GM20000 (cell line): ENCODE measurements at regions not wholly inside any gene's neighbourhood (a gene's known extent, or its start where the extent isn't known, plus 50 kb on each side); places are given as distances from the start of the nearest gene placed in this dataset.

Source experiments
- DNase-seq: peaks from one replicate; pipeline ENCODE4 v3.0.0; 2012; ENCODE audit warnings: low spot score
- TF ChIP-seq, protein P1 (sequence below): IDR thresholded peaks from 2 replicates; pipeline ENCODE4 v1.5.1; 2012; ENCODE audit warnings: mild to moderate bottlenecking, control low read depth; ENCODE audit errors: extremely low read depth, missing control alignments

GRCh38 chr18:46332921-46333341, 228.7 kb downstream of the HAUS1 start:
- DNase-seq: no peak
- TF ChIP-seq, protein P1, sequence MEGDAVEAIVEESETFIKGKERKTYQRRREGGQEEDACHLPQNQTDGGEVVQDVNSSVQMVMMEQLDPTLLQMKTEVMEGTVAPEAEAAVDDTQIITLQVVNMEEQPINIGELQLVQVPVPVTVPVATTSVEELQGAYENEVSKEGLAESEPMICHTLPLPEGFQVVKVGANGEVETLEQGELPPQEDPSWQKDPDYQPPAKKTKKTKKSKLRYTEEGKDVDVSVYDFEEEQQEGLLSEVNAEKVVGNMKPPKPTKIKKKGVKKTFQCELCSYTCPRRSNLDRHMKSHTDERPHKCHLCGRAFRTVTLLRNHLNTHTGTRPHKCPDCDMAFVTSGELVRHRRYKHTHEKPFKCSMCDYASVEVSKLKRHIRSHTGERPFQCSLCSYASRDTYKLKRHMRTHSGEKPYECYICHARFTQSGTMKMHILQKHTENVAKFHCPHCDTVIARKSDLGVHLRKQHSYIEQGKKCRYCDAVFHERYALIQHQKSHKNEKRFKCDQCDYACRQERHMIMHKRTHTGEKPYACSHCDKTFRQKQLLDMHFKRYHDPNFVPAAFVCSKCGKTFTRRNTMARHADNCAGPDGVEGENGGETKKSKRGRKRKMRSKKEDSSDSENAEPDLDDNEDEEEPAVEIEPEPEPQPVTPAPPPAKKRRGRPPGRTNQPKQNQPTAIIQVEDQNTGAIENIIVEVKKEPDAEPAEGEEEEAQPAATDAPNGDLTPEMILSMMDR: no peak

- TF ChIP-seq, protein P1: no peak
- peak; percentile 46 for DNase-seq
These were observed 229.4 kb downstream of the HAUS1 start for GRCh38 chr18:46333431-46334135.

- TF ChIP-seq, protein P1: no peak
- DNase-seq: no peak
These were observed 230.7 kb downstream of the HAUS1 start for GRCh38 chr18:46334868-46335281.

- DNase-seq: no peak
- TF ChIP-seq, protein P1: no peak
These were observed 231.4 kb downstream of the HAUS1 start for GRCh38 chr18:46335534-46336101.

GRCh38 chr18:46336278-46337111, 232.3 kb downstream of the HAUS1 start:
- DNase-seq: no peak
- TF ChIP-seq, protein P1: no peak

GRCh38 chr18:46337271-46337670, 233.1 kb downstream of the HAUS1 start:
- TF ChIP-seq, protein P1: no peak
- DNase-seq: no peak

- DNase-seq: no peak
- TF ChIP-seq, protein P1: no peak
These were observed 234.0 kb downstream of the HAUS1 start for GRCh38 chr18:46338205-46338604.
